ENCODE measurements at regions not wholly inside any gene's neighbourhood (a gene's known extent, or its start where the extent isn't known, plus 50 kb on each side); places are given as distances from the start of the nearest gene placed in this dataset.

DNA sequence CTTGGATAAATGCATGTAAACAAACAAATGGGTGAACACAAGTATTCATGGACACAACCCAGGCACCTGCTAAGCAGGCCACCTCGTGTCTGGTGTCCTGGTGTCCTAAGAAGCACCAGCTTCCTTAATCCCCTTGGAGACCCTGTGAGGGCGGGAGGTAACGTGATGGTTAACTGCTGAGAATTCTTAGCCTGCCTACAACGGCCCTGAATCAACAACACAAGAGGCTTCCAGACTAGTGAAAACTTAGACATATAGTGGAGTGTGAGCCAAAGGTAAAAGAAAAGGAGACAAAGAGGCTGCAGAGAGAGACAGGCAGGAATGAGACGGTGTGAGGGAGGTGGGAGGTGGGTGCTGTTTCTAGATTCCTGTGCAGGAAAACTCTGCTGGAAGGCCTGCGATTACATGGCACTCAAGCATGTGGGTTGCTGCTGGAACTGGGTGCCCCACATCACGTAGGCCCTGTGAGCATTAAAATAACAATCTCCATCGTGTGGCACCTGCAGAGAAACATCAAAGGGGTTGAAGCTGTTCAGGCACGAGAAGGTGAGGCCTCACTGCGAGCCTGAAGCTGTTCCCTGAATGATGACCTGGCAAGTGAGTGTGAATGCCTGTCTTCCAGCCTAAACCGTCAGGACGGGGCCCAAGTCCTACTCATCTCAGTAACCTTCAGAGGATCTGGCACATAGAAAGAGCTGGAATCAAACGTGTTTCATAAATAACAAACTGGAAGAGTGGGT lies 64.2 kb downstream of the RPL37A start:
- H3K23me2 ChIP-seq (ENCODE audit: low read depth, low read length): no peaks in the 10 kb centered on the region
- no peaks in the 10 kb centered on the region for H3K79me2 ChIP-seq (ENCODE audit: control insufficient read depth in 1 of 2, insufficient read depth in 2 of 2, low read length in 2 of 2)
- POLR2A ChIA-PET (ENCODE audit: partially characterized antibody): interaction anchor here (0.6 to 2.1 kb wide), 5 partner anchors 16 to 72 kb away, joined by 3 to 7 read pairs (median 3); no protein-coding TSS in a partner anchor
- H3K18ac ChIP-seq (ENCODE audit: extremely low read depth, low read length): no peak overlapping the region
- H4K8ac ChIP-seq (ENCODE audit: extremely low read depth, insufficient read depth, low read length): no peak overlapping the region
- H3K4me2 ChIP-seq (ENCODE audit: insufficient read depth in 1 of 2, low read depth in 2 of 2, low read length in 2 of 2): no peak overlapping the region
- H3K4ac ChIP-seq (replicated peaks; ENCODE audit: insufficient read length, low read depth, low read length): no peak overlapping the region
- no peak overlapping the region for H3K9ac ChIP-seq (replicated peaks in 1 of 4; ENCODE audit: extremely low read depth in 1 of 4, low read depth in 3 of 4, low read length in 3 of 4)
- peak overlapping the region; percentile 38 for H2BK20ac ChIP-seq (ENCODE audit: low read length)
- H3K79me1 ChIP-seq (ENCODE audit: low read depth, low read length): no peaks in the 10 kb centered on the region
- H2BK12ac ChIP-seq (ENCODE audit: low read depth, low read length): peak overlapping the region; percentile 44; the same call in 1 of the 2 replicates
- no peaks in the 10 kb centered on the region for H3K27me3 ChIP-seq (replicated peaks in 1 of 4; ENCODE audit: control insufficient read depth in 3 of 4, extremely low read depth in 1 of 4, insufficient read depth in 3 of 4, low read length in 3 of 4)
- H4K91ac ChIP-seq (replicated peaks; ENCODE audit: insufficient read length, low read length): no peak overlapping the region
- H2BK15ac ChIP-seq (ENCODE audit: low read length): 0 out of 2 replicates have a peak overlapping the region, but pooled peaks have one; percentile 73
- CTCF ChIA-PET (ENCODE audit: partially characterized antibody): interaction anchor here (0.6 to 7.7 kb wide), 4 partner anchors 28 to 104 kb away, joined by 3 to 58 read pairs (median 6); no protein-coding TSS in a partner anchor
- no peak for TF ChIP-seq EZH2 (IDR thresholded peaks at IDR 0.05; ENCODE audit: low read depth, low read length, severe bottlenecking)
- DNase-seq (ENCODE audit: low read depth in 1 of 2, low spot score in 2 of 2) (no peak), FAIRE-seq (no peak)
- no peak overlapping the region for H2BK120ac ChIP-seq (replicated peaks; ENCODE audit: low read depth, low read length)
- H3K4me3 ChIP-seq (ENCODE audit: extremely low read depth in 1 of 4, insufficient read depth in 2 of 4, low read depth in 3 of 4, low read length in 4 of 4): no peak overlapping the region
- no peak overlapping the region for H3K14ac ChIP-seq (ENCODE audit: insufficient read length)
- H3K27ac ChIP-seq (ENCODE audit: low read depth, low read length): no peak overlapping the region
- 60% methylated on average over 13 of the region's 13 CpGs; no CpG with 5 or more reads in 1 of the 2 experiments for WGBS, 2 experiments (ENCODE audit: extremely low coverage in 1 of 2, insufficient coverage in 1 of 2, insufficient read length in 1 of 2, insufficient replicate concordance in 2 of 2, low coverage in 1 of 2, low lambda C conversion rate in 2 of 2, missing lambda C conversion rate in 1 of 2)
- no peaks in the 10 kb centered on the region for H3K36me3 ChIP-seq (ENCODE audit: control insufficient read depth in 2 of 4, insufficient read depth in 4 of 4, low read length in 3 of 4)
- H2BK5ac ChIP-seq (ENCODE audit: low read depth, low read length): peak overlapping the region; percentile 0; the same call in 1 of the 2 replicates
- no peaks in the 10 kb centered on the region; a peak in 1 of 4 replicates for H3K9me3 ChIP-seq (ENCODE audit: insufficient read depth in 2 of 2, low read depth in 1 of 2, low read length in 1 of 2)
- peaks cover 2 to 14% (median 9%) of the 10 kb centered on the region in 4 experiments; a peak in 5 of 7 replicates for H3K4me1 ChIP-seq (replicated peaks in 1 of 4; ENCODE audit: control insufficient read depth in 3 of 4, insufficient read depth in 4 of 4, low read length in 3 of 4)
- no peak overlapping the region for H3K23ac ChIP-seq (ENCODE audit: insufficient read length)
- H3K56ac ChIP-seq (replicated peaks; ENCODE audit: insufficient read length, low read depth, low read length): no peak overlapping the region
- H2AFZ ChIP-seq (ENCODE audit: low read length): no peak overlapping the region
- no peaks in the 10 kb centered on the region for H4K20me1 ChIP-seq (replicated peaks in 1 of 2; ENCODE audit: control insufficient read depth in 1 of 2, insufficient read depth in 2 of 2, low read length in 2 of 2)
- 0 out of 2 replicates have a peak overlapping the region, but pooled peaks have one; percentile 42 for H2AK5ac ChIP-seq (ENCODE audit: low read depth, low read length)
- no peak overlapping the region for H4K5ac ChIP-seq (ENCODE audit: insufficient read length, low read depth, low read length)
